Skeletal muscle cell (primary cell): ENCODE measurements at regions not wholly inside any gene's neighbourhood (a gene's known extent, or its start where the extent isn't known, plus 50 kb on each side); places are given as distances from the start of the nearest gene placed in this dataset.

Source experiments
- DNase-seq: peaks from one replicate; pipeline ENCODE4 v3.0.0-alpha.2; 2010; ENCODE audit warnings: low read depth
- H3K4me3 ChIP-seq: 2 replicates; pipeline ENCODE4 v1.5.1; 2011; ENCODE audit warnings: low read depth, mild to moderate bottlenecking, control low read depth, low read length, moderate library complexity

GRCh38 chr2:129300456-129300855 is 679.0 kb upstream of the RAB6C start:
- no peak for DNase-seq
- H3K4me3 ChIP-seq: no peak overlapping the region

- no peak overlapping the region for H3K4me3 ChIP-seq
- no peak for DNase-seq
Measured at GRCh38 chr2:129301431-129301913, 678.0 kb upstream of the RAB6C start.

- DNase-seq: no peak
- no peak overlapping the region for H3K4me3 ChIP-seq
Measured at GRCh38 chr2:129302106-129302505, 677.4 kb upstream of the RAB6C start.

GRCh38 chr2:129302561-129303183 is 676.8 kb upstream of the RAB6C start:
- H3K4me3 ChIP-seq: no peak overlapping the region
- no peak for DNase-seq

GRCh38 chr2:129314120-129314519 is 665.3 kb upstream of the RAB6C start:
- H3K4me3 ChIP-seq: no peak overlapping the region
- DNase-seq: no peak

- no peak for DNase-seq
- H3K4me3 ChIP-seq: no peak overlapping the region
Measured at GRCh38 chr2:129318581-129319421, 660.7 kb upstream of the RAB6C start.

- no peak overlapping the region for H3K4me3 ChIP-seq
Measured at GRCh38 chr2:129319422-129319717, 660.1 kb upstream of the RAB6C start.

GRCh38 chr2:129320288-129320687 is 659.2 kb upstream of the RAB6C start:
- DNase-seq: no peak
- no peak overlapping the region for H3K4me3 ChIP-seq

More at GRCh38 chr2:129319422-129319717, 660.1 kb upstream of the RAB6C start:
- DNase-seq: no peak

- H3K4me3 ChIP-seq: no peak overlapping the region
- no peak for DNase-seq
Measured at GRCh38 chr2:129324349-129324748, 655.1 kb upstream of the RAB6C start.

GRCh38 chr2:129325151-129325550 is 654.3 kb upstream of the RAB6C start:
- DNase-seq: no peak

GRCh38 chr2:129329574-129329973 is 649.9 kb upstream of the RAB6C start:
- DNase-seq: no peak
- H3K4me3 ChIP-seq: no peak overlapping the region

More at GRCh38 chr2:129325151-129325550, 654.3 kb upstream of the RAB6C start:
- no peak overlapping the region for H3K4me3 ChIP-seq

- DNase-seq: no peak
- no peak overlapping the region for H3K4me3 ChIP-seq
Measured at GRCh38 chr2:129330504-129330903, 649.0 kb upstream of the RAB6C start.

- DNase-seq: no peak
- no peak overlapping the region for H3K4me3 ChIP-seq
Measured at GRCh38 chr2:129331638-129332037, 647.8 kb upstream of the RAB6C start.

- no peak overlapping the region for H3K4me3 ChIP-seq
- no peak for DNase-seq
Measured at GRCh38 chr2:129334128-129334527, 645.3 kb upstream of the RAB6C start.

GRCh38 chr2:129334696-129335410 is 644.6 kb upstream of the RAB6C start:
- H3K4me3 ChIP-seq: no peak overlapping the region
- no peak for DNase-seq

- H3K4me3 ChIP-seq: no peak overlapping the region
- DNase-seq: no peak
Measured at GRCh38 chr2:129336276-129336675, 643.2 kb upstream of the RAB6C start.

- no peak overlapping the region for H3K4me3 ChIP-seq
- no peak for DNase-seq
Measured at GRCh38 chr2:129337076-129337475, 642.4 kb upstream of the RAB6C start.

- no peak overlapping the region for H3K4me3 ChIP-seq
Measured at GRCh38 chr2:129345540-129345939, 633.9 kb upstream of the RAB6C start.

GRCh38 chr2:129347486-129348217 is 631.8 kb upstream of the RAB6C start:
- H3K4me3 ChIP-seq: no peak overlapping the region
- DNase-seq: no peak

More at GRCh38 chr2:129345540-129345939, 633.9 kb upstream of the RAB6C start:
- DNase-seq: no peak

- H3K4me3 ChIP-seq: no peak overlapping the region
- no peak for DNase-seq
Measured at GRCh38 chr2:129354631-129355030, 624.8 kb upstream of the RAB6C start.
